H1 (cell line): ENCODE measurements at regions not wholly inside any gene's neighbourhood (a gene's known extent, or its start where the extent isn't known, plus 50 kb on each side); places are given as distances from the start of the nearest gene placed in this dataset.

Experiments used
- CHD1 ChIP-seq: IDR thresholded peaks from 2 replicates; pipeline ENCODE4 v1.6.1; 2012; ENCODE audit warnings: low read depth, low read length, improper control_type of control experiment
- GTF2F1 ChIP-seq: IDR thresholded peaks from 2 replicates; pipeline ENCODE4 v1.6.1; 2012; ENCODE audit warnings: low read depth, low read length, improper control_type of control experiment, borderline replicate concordance
- RAD21 ChIP-seq, 2 experiments: IDR thresholded peaks in 1 of 2; conservative IDR thresholded peaks in 1 of 2; 2 replicates each; pipeline ENCODE4 v1.6.1; 2011; ENCODE audit warnings: low read depth in 2 of 2, low read length in 2 of 2, improper control_type of control experiment in 1 of 2, inconsistent platforms in 1 of 2, mild to moderate bottlenecking in 1 of 2, moderate library complexity in 1 of 2
- TF ChIP-seq, protein P1 (sequence below): fragments of 300-600 bp; sonication (generic); IDR thresholded peaks from 2 replicates; pipeline ENCODE4 v1.7.1; 2012; ENCODE audit warnings: low read length, moderate library complexity, mild to moderate bottlenecking, inconsistent platforms; ENCODE audit not compliant: insufficient replicate concordance
- TF ChIP-seq, protein P2 (sequence below): IDR thresholded peaks from 2 replicates; pipeline ENCODE4 v1.6.1; 2011; ENCODE audit warnings: low read length, improper control_type of control experiment

DNA sequence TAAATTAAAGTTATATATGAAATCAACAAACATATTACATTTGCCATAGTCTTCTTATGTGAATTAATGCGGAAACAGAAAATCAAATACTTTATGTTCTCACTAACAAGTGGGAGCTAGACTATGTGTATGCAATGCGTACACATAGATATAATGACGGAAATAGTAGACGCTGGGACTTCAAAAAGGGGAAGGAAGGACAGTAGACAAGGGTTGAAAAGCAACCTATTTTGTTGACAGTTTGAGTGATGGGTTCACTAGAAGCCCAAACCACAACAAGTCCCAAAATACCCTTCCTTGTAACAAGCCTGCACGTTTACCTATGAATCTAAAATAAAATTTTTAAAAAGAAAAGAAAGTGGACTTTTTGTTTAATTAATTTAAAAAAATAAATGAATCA, 430.8 kb upstream of the CNTN5 start (continued):
- TF ChIP-seq, protein P1, sequence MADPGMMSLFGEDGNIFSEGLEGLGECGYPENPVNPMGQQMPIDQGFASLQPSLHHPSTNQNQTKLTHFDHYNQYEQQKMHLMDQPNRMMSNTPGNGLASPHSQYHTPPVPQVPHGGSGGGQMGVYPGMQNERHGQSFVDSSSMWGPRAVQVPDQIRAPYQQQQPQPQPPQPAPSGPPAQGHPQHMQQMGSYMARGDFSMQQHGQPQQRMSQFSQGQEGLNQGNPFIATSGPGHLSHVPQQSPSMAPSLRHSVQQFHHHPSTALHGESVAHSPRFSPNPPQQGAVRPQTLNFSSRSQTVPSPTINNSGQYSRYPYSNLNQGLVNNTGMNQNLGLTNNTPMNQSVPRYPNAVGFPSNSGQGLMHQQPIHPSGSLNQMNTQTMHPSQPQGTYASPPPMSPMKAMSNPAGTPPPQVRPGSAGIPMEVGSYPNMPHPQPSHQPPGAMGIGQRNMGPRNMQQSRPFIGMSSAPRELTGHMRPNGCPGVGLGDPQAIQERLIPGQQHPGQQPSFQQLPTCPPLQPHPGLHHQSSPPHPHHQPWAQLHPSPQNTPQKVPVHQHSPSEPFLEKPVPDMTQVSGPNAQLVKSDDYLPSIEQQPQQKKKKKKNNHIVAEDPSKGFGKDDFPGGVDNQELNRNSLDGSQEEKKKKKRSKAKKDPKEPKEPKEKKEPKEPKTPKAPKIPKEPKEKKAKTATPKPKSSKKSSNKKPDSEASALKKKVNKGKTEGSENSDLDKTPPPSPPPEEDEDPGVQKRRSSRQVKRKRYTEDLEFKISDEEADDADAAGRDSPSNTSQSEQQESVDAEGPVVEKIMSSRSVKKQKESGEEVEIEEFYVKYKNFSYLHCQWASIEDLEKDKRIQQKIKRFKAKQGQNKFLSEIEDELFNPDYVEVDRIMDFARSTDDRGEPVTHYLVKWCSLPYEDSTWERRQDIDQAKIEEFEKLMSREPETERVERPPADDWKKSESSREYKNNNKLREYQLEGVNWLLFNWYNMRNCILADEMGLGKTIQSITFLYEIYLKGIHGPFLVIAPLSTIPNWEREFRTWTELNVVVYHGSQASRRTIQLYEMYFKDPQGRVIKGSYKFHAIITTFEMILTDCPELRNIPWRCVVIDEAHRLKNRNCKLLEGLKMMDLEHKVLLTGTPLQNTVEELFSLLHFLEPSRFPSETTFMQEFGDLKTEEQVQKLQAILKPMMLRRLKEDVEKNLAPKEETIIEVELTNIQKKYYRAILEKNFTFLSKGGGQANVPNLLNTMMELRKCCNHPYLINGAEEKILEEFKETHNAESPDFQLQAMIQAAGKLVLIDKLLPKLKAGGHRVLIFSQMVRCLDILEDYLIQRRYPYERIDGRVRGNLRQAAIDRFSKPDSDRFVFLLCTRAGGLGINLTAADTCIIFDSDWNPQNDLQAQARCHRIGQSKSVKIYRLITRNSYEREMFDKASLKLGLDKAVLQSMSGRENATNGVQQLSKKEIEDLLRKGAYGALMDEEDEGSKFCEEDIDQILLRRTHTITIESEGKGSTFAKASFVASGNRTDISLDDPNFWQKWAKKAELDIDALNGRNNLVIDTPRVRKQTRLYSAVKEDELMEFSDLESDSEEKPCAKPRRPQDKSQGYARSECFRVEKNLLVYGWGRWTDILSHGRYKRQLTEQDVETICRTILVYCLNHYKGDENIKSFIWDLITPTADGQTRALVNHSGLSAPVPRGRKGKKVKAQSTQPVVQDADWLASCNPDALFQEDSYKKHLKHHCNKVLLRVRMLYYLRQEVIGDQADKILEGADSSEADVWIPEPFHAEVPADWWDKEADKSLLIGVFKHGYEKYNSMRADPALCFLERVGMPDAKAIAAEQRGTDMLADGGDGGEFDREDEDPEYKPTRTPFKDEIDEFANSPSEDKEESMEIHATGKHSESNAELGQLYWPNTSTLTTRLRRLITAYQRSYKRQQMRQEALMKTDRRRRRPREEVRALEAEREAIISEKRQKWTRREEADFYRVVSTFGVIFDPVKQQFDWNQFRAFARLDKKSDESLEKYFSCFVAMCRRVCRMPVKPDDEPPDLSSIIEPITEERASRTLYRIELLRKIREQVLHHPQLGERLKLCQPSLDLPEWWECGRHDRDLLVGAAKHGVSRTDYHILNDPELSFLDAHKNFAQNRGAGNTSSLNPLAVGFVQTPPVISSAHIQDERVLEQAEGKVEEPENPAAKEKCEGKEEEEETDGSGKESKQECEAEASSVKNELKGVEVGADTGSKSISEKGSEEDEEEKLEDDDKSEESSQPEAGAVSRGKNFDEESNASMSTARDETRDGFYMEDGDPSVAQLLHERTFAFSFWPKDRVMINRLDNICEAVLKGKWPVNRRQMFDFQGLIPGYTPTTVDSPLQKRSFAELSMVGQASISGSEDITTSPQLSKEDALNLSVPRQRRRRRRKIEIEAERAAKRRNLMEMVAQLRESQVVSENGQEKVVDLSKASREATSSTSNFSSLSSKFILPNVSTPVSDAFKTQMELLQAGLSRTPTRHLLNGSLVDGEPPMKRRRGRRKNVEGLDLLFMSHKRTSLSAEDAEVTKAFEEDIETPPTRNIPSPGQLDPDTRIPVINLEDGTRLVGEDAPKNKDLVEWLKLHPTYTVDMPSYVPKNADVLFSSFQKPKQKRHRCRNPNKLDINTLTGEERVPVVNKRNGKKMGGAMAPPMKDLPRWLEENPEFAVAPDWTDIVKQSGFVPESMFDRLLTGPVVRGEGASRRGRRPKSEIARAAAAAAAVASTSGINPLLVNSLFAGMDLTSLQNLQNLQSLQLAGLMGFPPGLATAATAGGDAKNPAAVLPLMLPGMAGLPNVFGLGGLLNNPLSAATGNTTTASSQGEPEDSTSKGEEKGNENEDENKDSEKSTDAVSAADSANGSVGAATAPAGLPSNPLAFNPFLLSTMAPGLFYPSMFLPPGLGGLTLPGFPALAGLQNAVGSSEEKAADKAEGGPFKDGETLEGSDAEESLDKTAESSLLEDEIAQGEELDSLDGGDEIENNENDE, result no peak
- TF ChIP-seq GTF2F1 (no peak), RAD21 (IDR thresholded peaks at IDR 0.05 in 1 of 2, conservative IDR thresholded peaks at IDR 0.05 in 1 of 2; ENCODE audit: low read depth in 2 of 2, low read length in 2 of 2) (no peak), CHD1 (no peak)
- TF ChIP-seq, protein P2, sequence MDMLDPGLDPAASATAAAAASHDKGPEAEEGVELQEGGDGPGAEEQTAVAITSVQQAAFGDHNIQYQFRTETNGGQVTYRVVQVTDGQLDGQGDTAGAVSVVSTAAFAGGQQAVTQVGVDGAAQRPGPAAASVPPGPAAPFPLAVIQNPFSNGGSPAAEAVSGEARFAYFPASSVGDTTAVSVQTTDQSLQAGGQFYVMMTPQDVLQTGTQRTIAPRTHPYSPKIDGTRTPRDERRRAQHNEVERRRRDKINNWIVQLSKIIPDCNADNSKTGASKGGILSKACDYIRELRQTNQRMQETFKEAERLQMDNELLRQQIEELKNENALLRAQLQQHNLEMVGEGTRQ, result no peak
